Spleen (tissue), 11 donors: ENCODE measurements at regions not wholly inside any gene's neighbourhood (a gene's known extent, or its start where the extent isn't known, plus 50 kb on each side); places are given as distances from the start of the nearest gene placed in this dataset.
"Not testable (repeated sequence)": the region's sequence is repeated elsewhere in the genome, so short reads cannot be mapped to it uniquely, and the experiment has no call there.

Experiments used
- DNase-seq: peaks from one replicate; pipeline ENCODE4 v3.0.0-alpha.2; 2020
- H3K27ac ChIP-seq, 8 donors: fragments of 200-600 bp; sonication (generic) in 7 of 8; 1 replicate in 4 of 8; 2 replicates in 4 of 8; pipeline versions ENCODE4 v1.5.0 to v1.8.0; 2016 to 2021; ENCODE audit warnings: inconsistent platforms in 4 of 8, mild to moderate bottlenecking in 4 of 8, moderate library complexity in 1 of 8
- H3K27me3 ChIP-seq, 7 donors: fragments of 200-600 bp; sonication (generic) in 6 of 7; replicated peaks in 1 of 7; 1 replicate in 4 of 7; 2 replicates in 3 of 7; pipeline versions ENCODE4 v1.5.0 to v1.8.0; 2016 to 2021; ENCODE audit warnings: inconsistent platforms in 3 of 7, mild to moderate bottlenecking in 1 of 7
- H3K36me3 ChIP-seq, 6 donors: fragments of 200-600 bp; sonication (generic) in 5 of 6; 1 replicate in 4 of 6; 2 replicates in 2 of 6; pipeline versions ENCODE4 v1.5.0 to v1.8.0; 2016 to 2021; ENCODE audit warnings: inconsistent platforms in 2 of 6
- H3K4me1 ChIP-seq, 6 donors: fragments of 200-600 bp; sonication (generic) in 5 of 6; 1 replicate in 3 of 6; 2 replicates in 3 of 6; pipeline versions ENCODE4 v1.5.0 to v1.8.0; 2016 to 2021; ENCODE audit warnings: inconsistent platforms in 3 of 6
- H3K4me3 ChIP-seq, 8 donors: fragments of 200-600 bp; sonication (generic) in 7 of 8; 1 replicate in 4 of 8; 2 replicates in 4 of 8; pipeline versions ENCODE4 v1.5.0 to v1.8.0; 2016 to 2021; ENCODE audit warnings: inconsistent platforms in 4 of 8, mild to moderate bottlenecking in 4 of 8, moderate library complexity in 2 of 8
- H3K9me3 ChIP-seq, 8 donors: fragments of 200-600 bp; sonication (generic) in 7 of 8; 1 replicate in 4 of 8; 2 replicates in 4 of 8; pipeline versions ENCODE4 v1.5.0 to v1.8.0; 2016 to 2021; ENCODE audit warnings: inconsistent platforms in 4 of 8
- POLR2A ChIP-seq, 3 donors: fragments of 450-650 bp; IDR thresholded peaks; one replicate each; pipeline ENCODE4 v1.5.1; 2017; ENCODE audit warnings: antibody characterized with exemption in 3 of 3, mild to moderate bottlenecking in 1 of 3
- POLR2AphosphoS5 ChIP-seq, 3 donors: sonication (generic); formaldehyde crosslinking; IDR thresholded peaks; one replicate each; pipeline ENCODE4 v1.5.1; 2017; ENCODE audit warnings: antibody characterized with exemption in 3 of 3
- WGBS, 5 donors: extraction: QIAGEN DNeasy Blood & Tissue Kit in 3 of 5; methylation state at CpG; one replicate each; pipeline versions ENCODE4 v1.1.5 to v1.1.7; 2013 to 2018; 5-methylcytosine and 5-hydroxymethylcytosine counted together
- intact Hi-C: fragments of 100-400 bp; cut with DNase I; formaldehyde crosslinking; loops from one replicate; pipeline ENCODE4 v1.15.0; 2023; ENCODE audit warnings: low total_unique reads
- TF ChIP-seq, protein P1 (sequence below), 11 experiments: fragments of 200-600 bp in 7 of 11; fragments of 450-650 bp in 4 of 11; sonication (generic) in 4 of 11; IDR thresholded peaks in 8 of 11; conservative IDR thresholded peaks in 3 of 11; 1 replicate in 7 of 11; 2 replicates in 4 of 11; pipeline versions ENCODE4 v1.4.0 to v1.8.0; 2016 to 2021; ENCODE audit warnings: antibody characterized with exemption in 11 of 11, inconsistent platforms in 4 of 11, mild to moderate bottlenecking in 1 of 11
- donor health status: healthy with polysubstance abuse.
- donor health status: DM: no; HTN: no; CAD: no; lungs with moderate emphysema.
- donor health status: DM: no; HTN: no; CAD: no.
- donor health status: Bipolar disorder and iron deficiency.
- donor health status: healthy.
- donor health status: DM: no; HTN: no; CAD: no.
- donor health status: DM: yes; HTN: yes; CAD: no.

DNA sequence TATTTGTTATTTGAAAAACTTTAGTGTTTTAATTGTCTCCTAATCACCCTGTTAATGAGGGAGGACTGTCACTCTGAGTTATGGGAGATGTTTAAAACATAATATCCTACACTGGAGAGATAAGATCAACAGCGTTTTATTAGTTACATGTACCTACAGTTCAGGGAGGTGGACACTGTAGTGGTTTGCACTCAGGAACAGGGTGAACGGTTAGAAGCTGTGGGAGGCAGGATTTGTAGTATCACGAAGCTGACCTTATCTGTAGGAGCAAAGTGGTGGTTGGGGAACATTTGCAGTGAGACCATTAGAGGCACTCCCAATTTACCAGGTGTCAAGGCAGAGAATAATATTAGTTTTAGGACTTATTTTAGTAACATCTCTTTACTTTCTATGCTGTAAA is 193.3 kb upstream of the KCND2 start:
- no peaks in the 10 kb centered on the region for H3K36me3 ChIP-seq
- H3K4me1 ChIP-seq: no peaks in the 10 kb centered on the region
- H3K4me3 ChIP-seq: no peak overlapping the region
- intact Hi-C loops: no loop called here
- DNase-seq: no peak
- no peaks in the 10 kb centered on the region for H3K27me3 ChIP-seq
- TF ChIP-seq POLR2AphosphoS5 (IDR thresholded peaks at IDR 0.05) (no peak), POLR2A (IDR thresholded peaks at IDR 0.05) (no peak)
- TF ChIP-seq, protein P1, sequence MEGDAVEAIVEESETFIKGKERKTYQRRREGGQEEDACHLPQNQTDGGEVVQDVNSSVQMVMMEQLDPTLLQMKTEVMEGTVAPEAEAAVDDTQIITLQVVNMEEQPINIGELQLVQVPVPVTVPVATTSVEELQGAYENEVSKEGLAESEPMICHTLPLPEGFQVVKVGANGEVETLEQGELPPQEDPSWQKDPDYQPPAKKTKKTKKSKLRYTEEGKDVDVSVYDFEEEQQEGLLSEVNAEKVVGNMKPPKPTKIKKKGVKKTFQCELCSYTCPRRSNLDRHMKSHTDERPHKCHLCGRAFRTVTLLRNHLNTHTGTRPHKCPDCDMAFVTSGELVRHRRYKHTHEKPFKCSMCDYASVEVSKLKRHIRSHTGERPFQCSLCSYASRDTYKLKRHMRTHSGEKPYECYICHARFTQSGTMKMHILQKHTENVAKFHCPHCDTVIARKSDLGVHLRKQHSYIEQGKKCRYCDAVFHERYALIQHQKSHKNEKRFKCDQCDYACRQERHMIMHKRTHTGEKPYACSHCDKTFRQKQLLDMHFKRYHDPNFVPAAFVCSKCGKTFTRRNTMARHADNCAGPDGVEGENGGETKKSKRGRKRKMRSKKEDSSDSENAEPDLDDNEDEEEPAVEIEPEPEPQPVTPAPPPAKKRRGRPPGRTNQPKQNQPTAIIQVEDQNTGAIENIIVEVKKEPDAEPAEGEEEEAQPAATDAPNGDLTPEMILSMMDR (IDR thresholded peaks at IDR 0.05 in 8 of 11, conservative IDR thresholded peaks at IDR 0.05 in 3 of 11): no peak
- H3K9me3 ChIP-seq: peaks cover 0 to 5% (median 0%) of the 10 kb centered on the region in 8 donors
- H3K27ac ChIP-seq: no peak overlapping the region
- 40 to 52% (median 45%) methylated on average over 3 of the region's 3 CpGs for WGBS, 5 donors

DNA sequence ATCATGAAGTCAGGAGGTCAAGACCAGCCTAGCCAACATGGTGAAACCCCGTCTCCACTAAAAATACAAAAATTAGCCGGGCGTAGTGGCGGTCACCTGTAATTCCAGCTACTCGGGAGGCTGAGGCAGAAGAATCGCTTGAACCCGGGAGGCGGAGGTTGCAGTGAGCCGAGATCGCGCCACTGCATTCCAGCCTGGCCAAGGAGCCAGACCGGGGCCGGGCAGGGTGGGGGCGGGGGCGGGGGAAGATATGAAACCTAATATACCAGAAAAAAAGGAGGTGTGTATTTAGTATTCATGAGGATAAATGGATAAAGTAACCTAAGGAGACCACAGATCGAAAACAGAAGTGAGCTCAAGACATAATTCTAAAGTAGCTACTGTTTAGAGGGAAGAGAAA is 186.5 kb upstream of the KCND2 start:
- H3K36me3 ChIP-seq, H3K27me3 ChIP-seq, DNase-seq, H3K9me3 ChIP-seq, intact Hi-C loops, H3K4me3 ChIP-seq, H3K27ac ChIP-seq, H3K4me1 ChIP-seq: not testable (repeated sequence)
- 86 to 93% (median 89%) methylated on average over 15 to 16 of the region's 16 CpGs for WGBS, 5 donors

DNA sequence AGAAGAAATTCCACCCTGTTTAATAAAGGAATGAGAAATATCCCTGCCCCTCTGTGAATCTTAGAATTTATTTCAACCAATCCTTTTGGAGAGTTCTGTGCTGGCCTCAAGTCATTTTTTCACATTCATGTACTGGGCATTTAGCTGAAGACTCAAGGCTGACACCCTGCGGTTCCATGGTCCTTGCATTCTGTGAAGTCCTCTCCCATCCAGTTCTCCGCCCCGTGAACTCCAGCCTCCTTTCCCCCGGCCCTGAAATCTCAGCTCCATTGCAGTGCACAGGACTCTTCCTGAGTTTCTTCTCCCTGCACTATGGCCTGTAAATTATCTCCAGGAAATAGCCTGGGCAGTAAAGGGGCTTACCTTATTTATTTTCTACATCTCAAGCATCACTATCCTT is 183.0 kb upstream of the KCND2 start:
- no peaks in the 10 kb centered on the region for H3K36me3 ChIP-seq
- TF ChIP-seq POLR2AphosphoS5 (IDR thresholded peaks at IDR 0.05): no peak
- TF ChIP-seq, protein P1 (IDR thresholded peaks at IDR 0.05 in 8 of 11, conservative IDR thresholded peaks at IDR 0.05 in 3 of 11): no peak
- no peak for TF ChIP-seq POLR2A (IDR thresholded peaks at IDR 0.05)
- no peaks in the 10 kb centered on the region for H3K4me1 ChIP-seq
- H3K4me3 ChIP-seq: no peak overlapping the region
- WGBS, 5 donors: 67 to 84% (median 73%) methylated on average over 4 of the region's 4 CpGs
- intact Hi-C loops: no loop called here
- H3K9me3 ChIP-seq: no peaks in the 10 kb centered on the region
- no peak overlapping the region for H3K27ac ChIP-seq
- H3K27me3 ChIP-seq: no peaks in the 10 kb centered on the region
- DNase-seq: no peak

DNA sequence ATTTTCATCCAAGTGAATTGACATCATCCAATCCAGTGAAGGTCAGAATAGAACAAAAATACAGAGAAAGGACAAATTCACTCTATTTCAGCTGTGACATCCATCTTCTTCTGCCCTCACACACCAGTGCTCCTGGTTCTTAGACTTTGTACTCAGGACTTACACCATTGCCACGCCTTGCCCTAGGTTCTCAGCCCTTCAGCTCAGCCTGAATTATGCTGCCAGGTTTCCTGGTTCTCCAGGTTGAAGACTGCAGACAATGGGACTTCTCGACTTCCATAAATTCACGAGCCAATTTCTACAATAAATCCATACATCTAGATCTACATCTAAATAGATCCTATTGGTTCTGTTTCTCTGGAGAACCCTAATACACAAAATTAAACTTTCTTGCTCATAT is 181.2 kb upstream of the KCND2 start:
- Histone ChIP-seq H3K4me3 (no peak overlapping the region), H3K9me3 (no peaks in the 10 kb centered on the region), H3K27ac (no peak overlapping the region), H3K27me3 (no peaks in the 10 kb centered on the region), H3K36me3 (no peaks in the 10 kb centered on the region), H3K4me1 (no peaks in the 10 kb centered on the region)
- WGBS, 5 donors: 71 to 80% (median 73%) methylated on average over 3 of the region's 3 CpGs
- no peak for DNase-seq
- TF ChIP-seq POLR2A (IDR thresholded peaks at IDR 0.05) (no peak), POLR2AphosphoS5 (IDR thresholded peaks at IDR 0.05) (no peak)
- TF ChIP-seq, protein P1 (IDR thresholded peaks at IDR 0.05 in 8 of 11, conservative IDR thresholded peaks at IDR 0.05 in 3 of 11): no peak
- intact Hi-C loops: no loop called here

DNA sequence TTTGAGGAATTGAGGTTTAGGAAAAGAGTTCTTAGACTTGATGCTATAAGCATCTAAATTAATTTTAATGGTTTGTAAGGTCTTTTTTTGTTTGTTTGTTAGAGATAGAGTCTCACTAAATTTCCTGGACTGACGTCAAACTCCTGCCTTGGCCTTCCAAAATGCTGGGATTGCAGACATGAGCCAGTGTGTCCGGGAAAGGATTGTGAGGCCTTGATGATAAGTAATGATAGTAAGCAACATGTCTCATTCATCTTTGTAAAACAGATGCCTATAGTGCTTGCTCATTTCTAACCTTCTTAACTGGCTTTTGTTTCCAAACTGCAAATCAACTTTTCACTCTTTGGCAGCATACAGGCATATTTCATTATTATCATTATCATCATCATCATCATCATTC is 176.0 kb upstream of the KCND2 start:
- no peak overlapping the region for H3K27ac ChIP-seq
- H3K36me3 ChIP-seq: no peaks in the 10 kb centered on the region
- no peak for DNase-seq
- no peaks in the 10 kb centered on the region for H3K4me1 ChIP-seq
- no peaks in the 10 kb centered on the region for H3K9me3 ChIP-seq
- no peak for TF ChIP-seq POLR2AphosphoS5 (IDR thresholded peaks at IDR 0.05)
- TF ChIP-seq POLR2A (IDR thresholded peaks at IDR 0.05): no peak
- TF ChIP-seq, protein P1 (IDR thresholded peaks at IDR 0.05 in 8 of 11, conservative IDR thresholded peaks at IDR 0.05 in 3 of 11): no peak
- WGBS, 5 donors: 60 to 81% (median 76%) methylated on average over 2 of the region's 2 CpGs
- no peaks in the 10 kb centered on the region for H3K27me3 ChIP-seq
- intact Hi-C loops: no loop called here
- H3K4me3 ChIP-seq: no peak overlapping the region
